GM23338 (cell line): ENCODE measurements at regions not wholly inside any gene's neighbourhood (a gene's known extent, or its start where the extent isn't known, plus 50 kb on each side); places are given as distances from the start of the nearest gene placed in this dataset.
A peak's percentile ranks its signal among the peaks of the same experiment; 100 is the strongest.

ENCODE experiments used
- ATAC-seq: fragments of 200-7000 bp; cut with Tn5 transposase; 3 replicates; pipeline ENCODE4 v1.9.1; 2020
- DNase-seq: peaks from one replicate; pipeline ENCODE4 v3.0.0-alpha.2; 2015; ENCODE audit warnings: low spot score
- H2AFZ ChIP-seq: fragments of 200-600 bp; sonication (generic); 2 replicates; pipeline ENCODE4 v1.8.0; 2016; ENCODE audit warnings: antibody characterized with exemption, mild to moderate bottlenecking, moderate library complexity
- H3F3A ChIP-seq: fragments of 200-600 bp; sonication (generic); replicated peaks from 2 replicates; pipeline ENCODE4 v1.8.0; 2017; ENCODE audit warnings: antibody characterized with exemption, mixed run types, low read depth
- H3K27ac ChIP-seq: fragments of 200-600 bp; sonication (generic); 2 replicates; pipeline ENCODE4 v1.6.1; 2016; ENCODE audit warnings: low read depth
- H3K27me3 ChIP-seq: fragments of 200-600 bp; sonication (generic); 2 replicates; pipeline ENCODE4 v1.8.0; 2016; ENCODE audit warnings: mild to moderate bottlenecking, mixed run types, moderate library complexity; ENCODE audit not compliant: insufficient read depth
- H3K36me3 ChIP-seq: fragments of 200-600 bp; sonication (generic); 2 replicates; pipeline ENCODE4 v1.8.0; 2016; ENCODE audit warnings: mild to moderate bottlenecking; ENCODE audit not compliant: insufficient read depth
- H3K4me1 ChIP-seq: fragments of 200-600 bp; sonication (generic); 2 replicates; pipeline ENCODE4 v1.8.0; 2016; ENCODE audit warnings: mild to moderate bottlenecking, moderate library complexity; ENCODE audit not compliant: insufficient read depth
- H3K4me2 ChIP-seq: fragments of 200-600 bp; sonication (generic); 2 replicates; pipeline ENCODE4 v1.7.1; 2017; ENCODE audit warnings: mixed run types
- H3K4me3 ChIP-seq: fragments of 200-600 bp; sonication (generic); 2 replicates; pipeline ENCODE4 v1.6.1; 2016; ENCODE audit warnings: mixed run types
- H3K79me2 ChIP-seq: fragments of 200-600 bp; sonication (generic); replicated peaks from 2 replicates; pipeline ENCODE4 v1.8.0; 2017; ENCODE audit warnings: mild to moderate bottlenecking; ENCODE audit not compliant: insufficient read depth
- H3K9me2 ChIP-seq: fragments of 200-600 bp; sonication (generic); 2 replicates; pipeline ENCODE4 v1.8.0; 2017; ENCODE audit not compliant: insufficient read depth
- H4K20me1 ChIP-seq: fragments of 200-600 bp; sonication (generic); replicated peaks from 2 replicates; pipeline ENCODE4 v1.8.0; 2017; ENCODE audit warnings: mild to moderate bottlenecking; ENCODE audit not compliant: insufficient read depth
- H3K27ac Mint-ChIP-seq: 2 replicates; pipeline ENCODE4 v1.8.0; 2020; ENCODE audit warnings: inconsistent platforms, mild to moderate bottlenecking, moderate library complexity, mixed read lengths
- H3K27me3 Mint-ChIP-seq: 3 replicates; pipeline ENCODE4 v1.8.0; 2022; ENCODE audit warnings: low read depth, mild to moderate bottlenecking, moderate library complexity, mixed read lengths, inconsistent platforms; ENCODE audit not compliant: insufficient read depth, poor library complexity
- H3K36me3 Mint-ChIP-seq: 3 replicates; pipeline ENCODE4 v1.8.0; 2021; ENCODE audit warnings: low read depth, mild to moderate bottlenecking, inconsistent platforms, moderate library complexity, mixed read lengths
- H3K4me1 Mint-ChIP-seq: 3 replicates; pipeline ENCODE4 v1.8.0; 2020; ENCODE audit warnings: mild to moderate bottlenecking, inconsistent platforms, mixed read lengths
- H3K4me3 Mint-ChIP-seq: 3 replicates; pipeline ENCODE4 v1.8.0; 2021; ENCODE audit warnings: moderate library complexity, mild to moderate bottlenecking, inconsistent platforms, mixed read lengths
- H3K9me3 Mint-ChIP-seq: 3 replicates; pipeline ENCODE4 v1.8.0; 2020; ENCODE audit warnings: moderate library complexity, mild to moderate bottlenecking, inconsistent platforms, mixed read lengths
- JUNB ChIP-seq: IDR thresholded peaks from one replicate; pipeline ENCODE4 v1.6.1; 2016; ENCODE audit warnings: antibody characterized with exemption; ENCODE audit not compliant: unreplicated experiment
- POLR2AphosphoS5 ChIP-seq: IDR thresholded peaks from 2 replicates; pipeline ENCODE4 v1.6.1; 2016; ENCODE audit warnings: antibody characterized with exemption, low read depth
- ZNF114 ChIP-seq: fragments of 250-450 bp; sonication (Bioruptor Pico); IDR thresholded peaks from 2 replicates; pipeline ENCODE4 v1.5.0; 2020; ENCODE audit warnings: mild to moderate bottlenecking, moderate library complexity
- TF ChIP-seq, protein P1 (sequence below): fragments of 250-450 bp; sonication (Bioruptor Pico); IDR thresholded peaks from 2 replicates; pipeline ENCODE4 v1.5.0; 2020; ENCODE audit warnings: mild to moderate bottlenecking, moderate library complexity
- TF ChIP-seq, protein P2 (sequence below): IDR thresholded peaks from one replicate; pipeline ENCODE4 v1.6.1; 2018; ENCODE audit warnings: antibody characterized with exemption; ENCODE audit not compliant: unreplicated experiment

DNA sequence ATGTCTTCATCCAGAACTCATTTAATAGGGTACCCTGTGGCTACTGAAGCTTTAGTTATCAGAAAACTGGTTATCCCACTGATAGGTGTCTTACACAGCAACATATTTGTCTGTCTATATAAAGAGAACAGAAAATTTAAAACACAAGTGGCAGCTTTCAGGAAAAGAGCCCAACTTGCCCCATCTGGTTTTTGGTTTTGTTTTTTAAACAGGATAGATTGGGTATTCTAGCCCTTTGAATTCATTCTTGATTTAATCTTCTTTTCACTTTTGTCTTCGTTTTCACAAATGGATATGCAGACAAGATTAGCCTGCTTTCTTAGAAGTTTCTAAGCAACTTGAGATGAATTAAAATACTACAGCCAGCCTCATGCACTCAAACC, 91.3 kb downstream of the KLF6 start (continued):
- TF ChIP-seq, protein P1, sequence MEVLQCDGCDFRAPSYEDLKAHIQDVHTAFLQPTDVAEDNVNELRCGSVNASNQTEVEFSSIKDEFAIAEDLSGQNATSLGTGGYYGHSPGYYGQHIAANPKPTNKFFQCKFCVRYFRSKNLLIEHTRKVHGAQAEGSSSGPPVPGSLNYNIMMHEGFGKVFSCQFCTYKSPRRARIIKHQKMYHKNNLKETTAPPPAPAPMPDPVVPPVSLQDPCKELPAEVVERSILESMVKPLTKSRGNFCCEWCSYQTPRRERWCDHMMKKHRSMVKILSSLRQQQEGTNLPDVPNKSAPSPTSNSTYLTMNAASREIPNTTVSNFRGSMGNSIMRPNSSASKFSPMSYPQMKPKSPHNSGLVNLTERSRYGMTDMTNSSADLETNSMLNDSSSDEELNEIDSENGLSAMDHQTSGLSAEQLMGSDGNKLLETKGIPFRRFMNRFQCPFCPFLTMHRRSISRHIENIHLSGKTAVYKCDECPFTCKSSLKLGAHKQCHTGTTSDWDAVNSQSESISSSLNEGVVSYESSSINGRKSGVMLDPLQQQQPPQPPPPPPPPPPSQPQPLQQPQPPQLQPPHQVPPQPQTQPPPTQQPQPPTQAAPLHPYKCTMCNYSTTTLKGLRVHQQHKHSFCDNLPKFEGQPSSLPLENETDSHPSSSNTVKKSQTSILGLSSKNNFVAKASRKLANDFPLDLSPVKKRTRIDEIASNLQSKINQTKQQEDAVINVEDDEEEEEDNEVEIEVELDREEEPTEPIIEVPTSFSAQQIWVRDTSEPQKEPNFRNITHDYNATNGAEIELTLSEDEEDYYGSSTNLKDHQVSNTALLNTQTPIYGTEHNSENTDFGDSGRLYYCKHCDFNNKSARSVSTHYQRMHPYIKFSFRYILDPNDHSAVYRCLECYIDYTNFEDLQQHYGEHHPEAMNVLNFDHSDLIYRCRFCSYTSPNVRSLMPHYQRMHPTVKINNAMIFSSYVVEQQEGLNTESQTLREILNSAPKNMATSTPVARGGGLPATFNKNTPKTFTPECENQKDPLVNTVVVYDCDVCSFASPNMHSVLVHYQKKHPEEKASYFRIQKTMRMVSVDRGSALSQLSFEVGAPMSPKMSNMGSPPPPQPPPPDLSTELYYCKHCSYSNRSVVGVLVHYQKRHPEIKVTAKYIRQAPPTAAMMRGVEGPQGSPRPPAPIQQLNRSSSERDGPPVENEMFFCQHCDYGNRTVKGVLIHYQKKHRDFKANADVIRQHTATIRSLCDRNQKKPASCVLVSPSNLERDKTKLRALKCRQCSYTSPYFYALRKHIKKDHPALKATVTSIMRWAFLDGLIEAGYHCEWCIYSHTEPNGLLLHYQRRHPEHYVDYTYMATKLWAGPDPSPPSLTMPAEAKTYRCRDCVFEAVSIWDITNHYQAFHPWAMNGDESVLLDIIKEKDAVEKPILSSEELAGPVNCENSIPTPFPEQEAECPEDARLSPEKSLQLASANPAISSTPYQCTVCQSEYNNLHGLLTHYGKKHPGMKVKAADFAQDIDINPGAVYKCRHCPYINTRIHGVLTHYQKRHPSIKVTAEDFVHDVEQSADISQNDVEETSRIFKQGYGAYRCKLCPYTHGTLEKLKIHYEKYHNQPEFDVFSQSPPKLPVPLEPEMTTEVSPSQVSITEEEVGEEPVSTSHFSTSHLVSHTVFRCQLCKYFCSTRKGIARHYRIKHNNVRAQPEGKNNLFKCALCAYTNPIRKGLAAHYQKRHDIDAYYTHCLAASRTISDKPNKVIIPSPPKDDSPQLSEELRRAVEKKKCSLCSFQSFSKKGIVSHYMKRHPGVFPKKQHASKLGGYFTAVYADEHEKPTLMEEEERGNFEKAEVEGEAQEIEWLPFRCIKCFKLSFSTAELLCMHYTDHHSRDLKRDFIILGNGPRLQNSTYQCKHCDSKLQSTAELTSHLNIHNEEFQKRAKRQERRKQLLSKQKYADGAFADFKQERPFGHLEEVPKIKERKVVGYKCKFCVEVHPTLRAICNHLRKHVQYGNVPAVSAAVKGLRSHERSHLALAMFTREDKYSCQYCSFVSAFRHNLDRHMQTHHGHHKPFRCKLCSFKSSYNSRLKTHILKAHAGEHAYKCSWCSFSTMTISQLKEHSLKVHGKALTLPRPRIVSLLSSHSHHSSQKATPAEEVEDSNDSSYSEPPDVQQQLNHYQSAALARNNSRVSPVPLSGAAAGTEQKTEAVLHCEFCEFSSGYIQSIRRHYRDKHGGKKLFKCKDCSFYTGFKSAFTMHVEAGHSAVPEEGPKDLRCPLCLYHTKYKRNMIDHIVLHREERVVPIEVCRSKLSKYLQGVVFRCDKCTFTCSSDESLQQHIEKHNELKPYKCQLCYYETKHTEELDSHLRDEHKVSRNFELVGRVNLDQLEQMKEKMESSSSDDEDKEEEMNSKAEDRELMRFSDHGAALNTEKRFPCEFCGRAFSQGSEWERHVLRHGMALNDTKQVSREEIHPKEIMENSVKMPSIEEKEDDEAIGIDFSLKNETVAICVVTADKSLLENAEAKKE (CRISPR knock-in tag), result no peak
- TF ChIP-seq ZNF114 (CRISPR knock-in tag) (no peak), JUNB (no peak), POLR2AphosphoS5 (no peak)

DNA sequence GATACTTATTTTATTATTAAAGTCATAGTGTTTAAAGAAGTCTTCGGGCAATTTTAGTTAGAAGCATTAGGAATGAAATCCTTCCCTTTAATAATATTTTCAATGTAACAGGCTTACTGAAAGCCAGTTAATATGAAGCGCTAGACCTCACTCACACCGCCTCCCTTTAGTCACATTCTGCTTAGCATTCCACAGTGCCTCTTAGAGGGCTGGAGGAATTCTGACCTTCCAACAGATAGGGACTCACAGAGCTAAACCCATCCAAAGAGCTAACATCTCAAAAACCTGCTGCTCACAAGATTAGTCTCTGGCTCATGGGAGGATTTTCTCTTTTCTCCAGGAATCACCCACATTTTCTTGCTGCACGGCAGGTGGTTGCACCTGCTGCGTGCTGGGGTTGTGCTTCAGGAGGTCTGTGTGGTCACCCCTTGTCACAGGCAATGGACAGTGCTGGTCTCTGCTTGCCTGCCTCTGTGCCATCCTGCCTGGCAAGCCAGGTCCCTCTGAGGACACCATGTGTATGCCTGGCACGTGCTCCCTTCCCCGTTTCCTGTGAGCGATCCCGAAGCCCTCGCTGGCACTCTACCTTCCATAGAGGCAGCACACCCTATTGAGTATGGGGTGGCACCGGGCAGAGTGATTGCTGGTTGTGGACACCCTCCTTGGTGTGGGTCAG, 91.8 kb downstream of the KLF6 start:
- ATAC-seq (peak; percentile 44; the same call in 1 of the 3 replicates), DNase-seq (peak; percentile 15)
- H3K36me3 Mint-ChIP-seq, result no peaks in the 10 kb centered on the region; the same call in 2 of the 3 replicates
- H3K27me3 ChIP-seq, result no peaks in the 10 kb centered on the region
- no peaks in the 10 kb centered on the region for H4K20me1 ChIP-seq
- no peaks in the 10 kb centered on the region for H3K79me2 ChIP-seq
- H3K9me3 Mint-ChIP-seq, result peaks cover 3% of the 10 kb centered on the region; the same call in 2 of the 3 replicates
- H3K36me3 ChIP-seq, result no peaks in the 10 kb centered on the region
- no peaks in the 10 kb centered on the region for H3F3A ChIP-seq
- H3K9me2 ChIP-seq, result peaks cover 17% of the 10 kb centered on the region
- H3K4me3 ChIP-seq, result no peak overlapping the region
- H3K4me1 Mint-ChIP-seq, result peaks cover 14% of the 10 kb centered on the region; the same call in 2 of the 3 replicates
- H3K27me3 Mint-ChIP-seq, result no peaks in the 10 kb centered on the region
- no peak overlapping the region for H2AFZ ChIP-seq
- peaks cover 3% of the 10 kb centered on the region; the same call in 1 of the 2 replicates for H3K4me1 ChIP-seq
- no peak overlapping the region for H3K27ac ChIP-seq
- TF ChIP-seq, protein P2, sequence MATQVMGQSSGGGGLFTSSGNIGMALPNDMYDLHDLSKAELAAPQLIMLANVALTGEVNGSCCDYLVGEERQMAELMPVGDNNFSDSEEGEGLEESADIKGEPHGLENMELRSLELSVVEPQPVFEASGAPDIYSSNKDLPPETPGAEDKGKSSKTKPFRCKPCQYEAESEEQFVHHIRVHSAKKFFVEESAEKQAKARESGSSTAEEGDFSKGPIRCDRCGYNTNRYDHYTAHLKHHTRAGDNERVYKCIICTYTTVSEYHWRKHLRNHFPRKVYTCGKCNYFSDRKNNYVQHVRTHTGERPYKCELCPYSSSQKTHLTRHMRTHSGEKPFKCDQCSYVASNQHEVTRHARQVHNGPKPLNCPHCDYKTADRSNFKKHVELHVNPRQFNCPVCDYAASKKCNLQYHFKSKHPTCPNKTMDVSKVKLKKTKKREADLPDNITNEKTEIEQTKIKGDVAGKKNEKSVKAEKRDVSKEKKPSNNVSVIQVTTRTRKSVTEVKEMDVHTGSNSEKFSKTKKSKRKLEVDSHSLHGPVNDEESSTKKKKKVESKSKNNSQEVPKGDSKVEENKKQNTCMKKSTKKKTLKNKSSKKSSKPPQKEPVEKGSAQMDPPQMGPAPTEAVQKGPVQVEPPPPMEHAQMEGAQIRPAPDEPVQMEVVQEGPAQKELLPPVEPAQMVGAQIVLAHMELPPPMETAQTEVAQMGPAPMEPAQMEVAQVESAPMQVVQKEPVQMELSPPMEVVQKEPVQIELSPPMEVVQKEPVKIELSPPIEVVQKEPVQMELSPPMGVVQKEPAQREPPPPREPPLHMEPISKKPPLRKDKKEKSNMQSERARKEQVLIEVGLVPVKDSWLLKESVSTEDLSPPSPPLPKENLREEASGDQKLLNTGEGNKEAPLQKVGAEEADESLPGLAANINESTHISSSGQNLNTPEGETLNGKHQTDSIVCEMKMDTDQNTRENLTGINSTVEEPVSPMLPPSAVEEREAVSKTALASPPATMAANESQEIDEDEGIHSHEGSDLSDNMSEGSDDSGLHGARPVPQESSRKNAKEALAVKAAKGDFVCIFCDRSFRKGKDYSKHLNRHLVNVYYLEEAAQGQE, result no peak
- TF ChIP-seq ZNF114 (CRISPR knock-in tag) (no peak), JUNB (no peak)
- no peak overlapping the region for H3K27ac Mint-ChIP-seq
- H3K4me3 Mint-ChIP-seq, result no peak overlapping the region
- H3K4me2 ChIP-seq, result no peak overlapping the region
